ENCODE measurements at regions not wholly inside any gene's neighbourhood (a gene's known extent, or its start where the extent isn't known, plus 50 kb on each side); places are given as distances from the start of the nearest gene placed in this dataset.

DNA sequence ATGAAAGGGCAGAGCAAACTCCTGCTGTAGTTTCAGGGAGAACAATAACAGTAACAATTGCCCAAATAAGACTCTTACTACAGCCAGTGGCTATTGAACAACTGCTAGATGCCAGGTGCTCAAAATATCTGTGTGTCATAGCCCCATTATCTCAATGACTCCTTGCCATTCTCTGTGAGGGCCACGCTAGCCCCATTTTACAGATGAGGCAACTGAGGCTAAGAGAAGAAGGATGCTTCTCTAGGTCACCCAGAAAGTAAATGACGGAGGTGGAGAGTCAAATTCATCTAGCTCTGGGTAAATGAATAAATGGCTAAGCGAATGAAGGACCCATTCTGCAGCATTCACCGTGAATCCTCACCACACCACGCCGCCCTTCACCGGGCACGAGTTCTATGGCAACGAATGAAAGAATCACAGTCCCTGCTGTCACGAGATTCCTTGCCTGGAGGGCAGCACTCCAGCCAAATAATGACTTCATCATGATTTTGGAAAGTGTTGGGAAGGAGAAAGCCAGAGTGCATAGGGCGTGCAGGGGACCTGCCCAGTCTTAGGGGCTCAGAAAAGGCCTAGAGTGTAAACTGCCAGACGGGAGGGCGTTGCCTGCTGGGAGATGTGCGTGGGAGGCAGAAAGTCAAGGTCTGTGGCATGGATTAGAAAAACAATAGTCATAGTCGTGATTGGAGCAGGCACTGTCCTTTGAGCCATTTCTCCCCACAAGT lies 147.2 kb downstream of the C9orf50 start:
- TF ChIP-seq, protein P1, sequence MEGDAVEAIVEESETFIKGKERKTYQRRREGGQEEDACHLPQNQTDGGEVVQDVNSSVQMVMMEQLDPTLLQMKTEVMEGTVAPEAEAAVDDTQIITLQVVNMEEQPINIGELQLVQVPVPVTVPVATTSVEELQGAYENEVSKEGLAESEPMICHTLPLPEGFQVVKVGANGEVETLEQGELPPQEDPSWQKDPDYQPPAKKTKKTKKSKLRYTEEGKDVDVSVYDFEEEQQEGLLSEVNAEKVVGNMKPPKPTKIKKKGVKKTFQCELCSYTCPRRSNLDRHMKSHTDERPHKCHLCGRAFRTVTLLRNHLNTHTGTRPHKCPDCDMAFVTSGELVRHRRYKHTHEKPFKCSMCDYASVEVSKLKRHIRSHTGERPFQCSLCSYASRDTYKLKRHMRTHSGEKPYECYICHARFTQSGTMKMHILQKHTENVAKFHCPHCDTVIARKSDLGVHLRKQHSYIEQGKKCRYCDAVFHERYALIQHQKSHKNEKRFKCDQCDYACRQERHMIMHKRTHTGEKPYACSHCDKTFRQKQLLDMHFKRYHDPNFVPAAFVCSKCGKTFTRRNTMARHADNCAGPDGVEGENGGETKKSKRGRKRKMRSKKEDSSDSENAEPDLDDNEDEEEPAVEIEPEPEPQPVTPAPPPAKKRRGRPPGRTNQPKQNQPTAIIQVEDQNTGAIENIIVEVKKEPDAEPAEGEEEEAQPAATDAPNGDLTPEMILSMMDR (IDR thresholded peaks at IDR 0.05; ENCODE audit: extremely low read depth, missing control alignments), result no peak
- no peak for DNase-seq (ENCODE audit: low spot score)

GRCh38 chr9:129472651-129473102 lies 148.2 kb downstream of the C9orf50 start:
- no peak for DNase-seq (ENCODE audit: low spot score)
- TF ChIP-seq, protein P1 (IDR thresholded peaks at IDR 0.05; ENCODE audit: extremely low read depth, missing control alignments), result no peak

- TF ChIP-seq, protein P1 (IDR thresholded peaks at IDR 0.05; ENCODE audit: extremely low read depth, missing control alignments), result no peak
- no peak for DNase-seq (ENCODE audit: low spot score)
Measured at GRCh38 chr9:129471201-129472019, 149.5 kb downstream of the C9orf50 start.

- TF ChIP-seq, protein P1 (IDR thresholded peaks at IDR 0.05; ENCODE audit: extremely low read depth, missing control alignments), result no peak
- DNase-seq (ENCODE audit: low spot score), result no peak
Measured at GRCh38 chr9:129469988-129470316, 150.9 kb downstream of the C9orf50 start.

DNA sequence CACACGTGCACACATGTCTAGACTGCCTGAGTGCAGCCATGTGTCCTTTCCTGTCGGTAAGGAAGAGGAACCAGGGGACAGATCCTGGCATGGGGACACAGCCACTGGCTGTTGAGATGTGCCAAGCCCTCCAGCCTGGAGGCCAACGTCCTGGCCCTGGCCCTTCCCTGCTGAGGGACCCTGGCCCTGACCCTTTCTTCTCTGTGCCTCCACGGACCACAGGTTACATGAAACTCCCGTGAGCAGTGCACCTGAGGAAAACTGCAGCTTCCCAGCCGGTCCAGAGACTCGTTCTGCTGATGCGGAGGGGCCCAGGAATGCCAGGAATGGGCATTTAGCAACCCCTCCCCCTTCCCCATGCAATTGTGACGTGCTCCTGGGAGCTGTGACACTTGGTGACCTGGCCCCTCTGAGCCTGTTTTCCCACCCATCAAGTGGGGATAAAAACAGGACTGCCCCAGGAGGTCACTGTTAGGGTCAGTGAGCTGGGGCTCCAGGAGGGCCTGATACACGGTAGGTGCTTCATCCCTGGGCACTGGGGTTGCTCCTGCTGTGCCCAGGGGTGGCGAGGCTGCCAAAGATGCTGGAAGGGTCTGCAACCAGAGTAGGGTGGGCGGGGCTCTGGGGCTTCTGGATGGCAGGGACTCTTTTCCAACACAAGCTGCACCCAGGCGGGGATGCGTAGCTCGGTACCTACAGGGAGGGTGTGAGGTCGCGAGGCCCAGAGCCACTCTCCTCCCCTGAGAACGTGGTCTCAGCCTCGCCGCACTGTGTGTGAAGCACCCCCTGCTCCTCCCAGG lies 151.5 kb downstream of the C9orf50 start:
- no peak for DNase-seq (ENCODE audit: low spot score)
- TF ChIP-seq, protein P1 (IDR thresholded peaks at IDR 0.05; ENCODE audit: extremely low read depth, missing control alignments), result no peak

DNA sequence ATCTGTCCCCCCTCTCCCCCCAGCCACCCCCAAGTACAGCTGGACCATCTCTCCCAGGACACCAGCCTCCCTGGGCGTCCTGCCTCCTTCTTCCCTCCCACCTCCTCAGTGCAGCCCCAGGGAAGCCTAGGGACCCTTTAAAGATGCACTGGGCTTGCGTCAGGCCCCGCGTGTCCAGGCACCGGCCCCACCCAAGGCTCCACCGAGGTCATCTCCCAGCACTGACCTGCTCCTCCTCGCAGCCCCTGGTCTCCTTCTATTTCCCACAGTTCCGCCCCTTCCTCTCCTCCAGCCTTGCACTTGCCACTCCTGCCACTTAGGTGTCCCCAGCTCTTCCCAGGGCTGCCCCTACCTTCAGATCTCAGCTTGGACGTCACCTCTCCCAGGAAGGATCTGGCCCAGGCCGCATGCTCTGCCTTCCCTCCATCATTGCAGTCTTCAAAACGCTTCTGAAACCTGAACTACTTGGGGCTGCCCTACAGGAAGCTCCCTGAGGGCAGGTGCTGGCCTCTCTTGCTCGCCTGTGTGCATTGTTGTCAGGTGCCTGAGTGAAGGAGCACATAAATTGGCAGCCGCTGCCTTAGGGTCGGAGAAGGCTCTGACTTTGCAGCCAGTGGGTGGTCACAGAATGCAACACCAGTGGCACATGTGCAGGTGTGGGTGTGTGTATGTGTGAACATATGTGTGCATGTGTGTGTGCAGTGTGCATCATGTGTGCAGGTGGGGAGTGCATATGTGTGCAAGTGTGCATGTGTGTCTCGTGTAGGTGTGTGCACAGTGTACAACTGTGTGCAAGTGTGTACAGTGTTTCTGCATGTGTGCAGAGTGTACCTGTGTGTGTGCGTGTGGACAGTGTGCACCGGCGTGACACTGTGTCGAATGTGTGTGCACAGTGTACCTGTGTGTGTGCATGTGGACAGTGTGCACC lies 152.9 kb downstream of the C9orf50 start:
- no peak for DNase-seq (ENCODE audit: low spot score)
- TF ChIP-seq, protein P1 (IDR thresholded peaks at IDR 0.05; ENCODE audit: extremely low read depth, missing control alignments), result no peak

Measured in GM20000 (cell line).